VCaP (cell line): ENCODE measurements at regions not wholly inside any gene's neighbourhood (a gene's known extent, or its start where the extent isn't known, plus 50 kb on each side); places are given as distances from the start of the nearest gene placed in this dataset.

Experiments
- H3K27ac ChIP-seq: fragments of 450-650 bp; 2 replicates; pipeline ENCODE4 v1.5.1; 2017
- TF ChIP-seq, protein P1 (sequence below): fragments of 450-650 bp; conservative IDR thresholded peaks from 2 replicates; pipeline ENCODE4 v1.5.1; 2017; ENCODE audit warnings: mild to moderate bottlenecking, moderate library complexity

DNA sequence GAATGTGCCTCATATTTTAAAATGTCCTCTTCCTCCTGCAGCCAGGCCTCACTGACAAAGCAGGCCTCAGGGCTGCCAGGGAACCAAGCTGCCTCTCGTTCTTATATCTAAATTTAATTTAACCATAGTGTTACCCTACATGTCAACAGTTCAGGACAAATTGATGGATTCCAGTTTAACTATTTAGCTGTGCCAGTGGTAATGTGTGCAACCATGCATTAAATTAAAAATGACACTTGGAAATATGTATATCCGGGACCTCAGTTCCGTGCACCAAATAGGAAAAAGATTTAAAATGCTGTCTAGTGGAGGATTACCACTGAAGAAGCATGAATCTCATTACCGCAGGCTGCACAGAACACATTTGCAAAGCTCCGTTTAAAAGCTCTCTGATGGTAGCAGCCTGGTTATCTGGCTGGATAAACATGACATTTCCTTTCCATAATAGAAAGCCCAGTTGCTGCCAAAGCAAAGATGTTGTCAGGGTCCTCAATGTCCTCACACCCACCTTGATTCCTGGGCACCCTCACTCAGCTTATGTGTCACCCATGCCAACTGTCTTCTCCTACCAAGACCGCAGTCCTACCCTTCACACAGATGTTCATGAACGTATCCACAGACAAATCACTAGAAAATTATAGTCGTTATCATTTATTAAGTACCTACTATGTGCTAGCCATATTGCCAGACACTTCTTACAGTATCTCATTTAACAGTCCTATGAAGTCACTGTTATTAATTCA is 73.3 kb upstream of the FRMD4A start:
- TF ChIP-seq, protein P1, sequence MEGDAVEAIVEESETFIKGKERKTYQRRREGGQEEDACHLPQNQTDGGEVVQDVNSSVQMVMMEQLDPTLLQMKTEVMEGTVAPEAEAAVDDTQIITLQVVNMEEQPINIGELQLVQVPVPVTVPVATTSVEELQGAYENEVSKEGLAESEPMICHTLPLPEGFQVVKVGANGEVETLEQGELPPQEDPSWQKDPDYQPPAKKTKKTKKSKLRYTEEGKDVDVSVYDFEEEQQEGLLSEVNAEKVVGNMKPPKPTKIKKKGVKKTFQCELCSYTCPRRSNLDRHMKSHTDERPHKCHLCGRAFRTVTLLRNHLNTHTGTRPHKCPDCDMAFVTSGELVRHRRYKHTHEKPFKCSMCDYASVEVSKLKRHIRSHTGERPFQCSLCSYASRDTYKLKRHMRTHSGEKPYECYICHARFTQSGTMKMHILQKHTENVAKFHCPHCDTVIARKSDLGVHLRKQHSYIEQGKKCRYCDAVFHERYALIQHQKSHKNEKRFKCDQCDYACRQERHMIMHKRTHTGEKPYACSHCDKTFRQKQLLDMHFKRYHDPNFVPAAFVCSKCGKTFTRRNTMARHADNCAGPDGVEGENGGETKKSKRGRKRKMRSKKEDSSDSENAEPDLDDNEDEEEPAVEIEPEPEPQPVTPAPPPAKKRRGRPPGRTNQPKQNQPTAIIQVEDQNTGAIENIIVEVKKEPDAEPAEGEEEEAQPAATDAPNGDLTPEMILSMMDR = no peak
- H3K27ac ChIP-seq = peak overlapping the region; percentile 96

DNA sequence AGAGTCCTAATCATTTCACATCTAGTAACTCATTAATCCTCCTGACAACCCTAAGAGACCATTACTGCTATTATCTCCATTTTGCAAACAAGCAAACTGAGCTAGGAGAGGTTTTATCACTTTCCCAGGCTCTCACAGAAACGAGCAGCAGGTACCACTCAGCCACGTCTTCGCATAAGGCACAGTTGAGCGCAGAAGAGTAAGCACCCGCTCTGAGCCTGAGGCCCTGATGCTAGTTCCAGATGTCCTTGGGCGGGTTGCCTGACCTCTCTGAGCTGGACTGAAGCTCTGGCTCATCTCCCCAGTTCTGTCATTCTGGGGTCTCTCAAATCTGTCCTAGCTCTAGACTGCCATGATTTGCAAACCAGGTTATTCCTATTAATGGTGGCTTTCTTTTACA is 72.6 kb upstream of the FRMD4A start:
- H3K27ac ChIP-seq = peak overlapping the region; percentile 96
- TF ChIP-seq, protein P1 = no peak

DNA sequence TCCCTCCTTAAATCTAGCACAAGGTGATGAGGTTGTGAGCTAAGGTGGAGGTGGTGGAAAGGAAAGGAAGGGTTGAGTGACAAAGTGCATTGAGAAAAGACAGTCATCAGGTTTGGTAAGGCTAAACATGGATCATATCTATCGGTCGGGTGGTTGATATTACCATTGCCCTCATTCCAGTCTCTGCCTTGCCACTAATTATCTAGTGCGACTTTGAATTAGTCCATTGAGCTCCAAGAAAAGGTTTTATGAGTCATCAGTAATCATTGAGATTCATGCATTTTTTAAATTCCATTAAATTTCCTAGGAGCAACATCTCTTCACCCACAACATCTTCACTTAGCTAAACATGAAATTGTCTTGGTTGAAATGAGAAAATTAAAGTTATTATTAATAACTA is 68.9 kb upstream of the FRMD4A start:
- H3K27ac ChIP-seq = no peak overlapping the region
- TF ChIP-seq, protein P1 = no peak

DNA sequence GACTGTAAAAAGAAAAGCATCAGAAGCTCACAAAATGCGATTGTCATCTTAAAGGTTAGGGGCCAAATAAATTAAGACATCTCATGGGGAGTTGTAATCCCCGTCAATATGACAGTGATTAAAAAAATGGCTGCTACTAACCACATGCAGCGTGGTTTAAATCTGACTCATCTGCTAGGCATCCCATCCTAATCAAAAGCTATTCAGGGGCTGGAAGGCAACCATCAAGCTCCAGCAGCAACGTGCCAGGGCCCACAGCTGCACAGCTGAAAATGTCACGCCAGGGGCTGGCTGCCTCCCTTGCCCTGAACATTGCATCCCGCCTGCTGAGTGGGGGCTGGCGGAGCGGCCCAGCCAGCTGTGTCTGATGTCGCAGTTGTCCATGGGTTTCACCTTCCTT is 66.3 kb upstream of the FRMD4A start:
- no peak overlapping the region for H3K27ac ChIP-seq
- TF ChIP-seq, protein P1 = no peak

GRCh38 chr10:14396411-14397048 is 65.8 kb upstream of the FRMD4A start:
- TF ChIP-seq, protein P1 = no peak; the same call in 1 of the 2 replicates
- no peak overlapping the region for H3K27ac ChIP-seq

GRCh38 chr10:14394179-14394578 is 63.5 kb upstream of the FRMD4A start:
- no peak overlapping the region for H3K27ac ChIP-seq
- TF ChIP-seq, protein P1 = no peak

DNA sequence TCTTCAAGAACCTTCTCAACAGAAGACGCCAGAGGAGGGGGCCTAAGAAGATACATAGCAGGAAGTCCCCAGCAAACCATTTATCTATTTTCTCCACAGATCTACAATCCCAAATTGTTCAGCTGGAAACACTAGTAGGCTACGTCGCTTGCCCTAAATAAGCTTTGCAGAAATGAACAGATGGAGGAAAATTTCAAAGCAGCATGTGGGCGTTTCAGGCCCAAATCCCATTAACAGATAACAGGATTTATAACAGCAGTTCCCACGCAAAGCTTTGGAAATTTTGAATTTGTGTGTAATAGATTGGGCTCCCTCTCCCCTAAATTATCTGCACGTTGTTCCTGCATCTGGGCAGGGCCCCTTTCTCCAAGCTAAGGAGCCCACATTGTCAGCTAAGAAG is 60.6 kb upstream of the FRMD4A start:
- TF ChIP-seq, protein P1 = no peak
- no peak overlapping the region for H3K27ac ChIP-seq
